Kidney (tissue), 13 donors: ENCODE measurements at regions not wholly inside any gene's neighbourhood (a gene's known extent, or its start where the extent isn't known, plus 50 kb on each side); places are given as distances from the start of the nearest gene placed in this dataset.

Source experiments
- DNase-seq, 5 donors: peaks; one replicate each; pipeline ENCODE4 v3.0.0-alpha.2; 2013 to 2020
- FAIRE-seq: peaks from 2 replicates; lab custom pipeline; 2012; peaks lifted over from hg19 to GRCh38; lab: Jason Lieb, UNC
- H3K27ac ChIP-seq, 2 donors: one replicate each; pipeline ENCODE4 v1.7.0; 2013; ENCODE audit warnings: low read depth in 2 of 2, low read length in 2 of 2, inconsistent platforms in 1 of 2
- H3K27me3 ChIP-seq: one replicate; pipeline ENCODE4 v1.7.1; 2013; ENCODE audit warnings: low read length, inconsistent platforms; ENCODE audit not compliant: control insufficient read depth, insufficient read depth
- H3K36me3 ChIP-seq, 3 donors: one replicate each; pipeline versions ENCODE4 v1.7.0 to v1.7.1; 2013; ENCODE audit warnings: low read length in 3 of 3, control low read depth in 1 of 3, inconsistent platforms in 1 of 3; ENCODE audit not compliant: insufficient read depth in 3 of 3, control insufficient read depth in 2 of 3
- H3K4me1 ChIP-seq, 3 donors: one replicate each; pipeline versions ENCODE4 v1.7.0 to v1.7.1; 2013; ENCODE audit warnings: low read length in 3 of 3, inconsistent platforms in 1 of 3, low read depth in 1 of 3; ENCODE audit not compliant: control insufficient read depth in 2 of 3, insufficient read depth in 2 of 3
- H3K4me3 ChIP-seq, 3 donors: one replicate each; pipeline versions ENCODE4 v1.7.0 to v1.8.1; 2013; ENCODE audit warnings: low read length in 3 of 3, control low read depth in 1 of 3, inconsistent platforms in 1 of 3
- H3K9ac ChIP-seq, 3 donors: one replicate each; pipeline versions ENCODE4 v1.7.0 to v1.7.1; 2013; ENCODE audit warnings: low read length in 3 of 3, control low read depth in 1 of 3, inconsistent platforms in 1 of 3
- H3K9me3 ChIP-seq, 3 donors: one replicate each; pipeline versions ENCODE4 v1.7.0 to v1.7.1; 2013; ENCODE audit warnings: low read length in 3 of 3, control low read depth in 1 of 3, inconsistent platforms in 1 of 3; ENCODE audit not compliant: control insufficient read depth in 2 of 3, insufficient read depth in 1 of 3
- intact Hi-C: fragments of 100-400 bp; cut with DNase I; formaldehyde crosslinking; loops from one replicate; pipeline ENCODE4 v1.11.1; 2022
- TF ChIP-seq, protein P1 (sequence below): IDR thresholded peaks from 3 replicates; pipeline ENCODE4 v1.5.1; 2012; ENCODE audit warnings: mild to moderate bottlenecking, moderate library complexity, borderline replicate concordance; ENCODE audit not compliant: insufficient read depth; ENCODE audit errors: extremely low read depth
- donor health status: control.
- donor health status: control.
- donor health status: control.
- donor health status: control.
- donor health status: control.
- donor health status: DM: yes; HTN: yes; CAD: no.
- donor health status: Normal renal cell carcinoma (clear cell type).

- H3K4me3 ChIP-seq = no peak overlapping the region
- no peaks in the 10 kb centered on the region for H3K36me3 ChIP-seq
- no peaks in the 10 kb centered on the region for H3K27me3 ChIP-seq
- DNase-seq (no peak), FAIRE-seq (no peak)
- H3K9ac ChIP-seq = no peak overlapping the region
- H3K4me1 ChIP-seq = no peaks in the 10 kb centered on the region
- H3K9me3 ChIP-seq = no peaks in the 10 kb centered on the region
- intact Hi-C loops = no loop called here
- H3K27ac ChIP-seq = no peak overlapping the region
- TF ChIP-seq, protein P1, sequence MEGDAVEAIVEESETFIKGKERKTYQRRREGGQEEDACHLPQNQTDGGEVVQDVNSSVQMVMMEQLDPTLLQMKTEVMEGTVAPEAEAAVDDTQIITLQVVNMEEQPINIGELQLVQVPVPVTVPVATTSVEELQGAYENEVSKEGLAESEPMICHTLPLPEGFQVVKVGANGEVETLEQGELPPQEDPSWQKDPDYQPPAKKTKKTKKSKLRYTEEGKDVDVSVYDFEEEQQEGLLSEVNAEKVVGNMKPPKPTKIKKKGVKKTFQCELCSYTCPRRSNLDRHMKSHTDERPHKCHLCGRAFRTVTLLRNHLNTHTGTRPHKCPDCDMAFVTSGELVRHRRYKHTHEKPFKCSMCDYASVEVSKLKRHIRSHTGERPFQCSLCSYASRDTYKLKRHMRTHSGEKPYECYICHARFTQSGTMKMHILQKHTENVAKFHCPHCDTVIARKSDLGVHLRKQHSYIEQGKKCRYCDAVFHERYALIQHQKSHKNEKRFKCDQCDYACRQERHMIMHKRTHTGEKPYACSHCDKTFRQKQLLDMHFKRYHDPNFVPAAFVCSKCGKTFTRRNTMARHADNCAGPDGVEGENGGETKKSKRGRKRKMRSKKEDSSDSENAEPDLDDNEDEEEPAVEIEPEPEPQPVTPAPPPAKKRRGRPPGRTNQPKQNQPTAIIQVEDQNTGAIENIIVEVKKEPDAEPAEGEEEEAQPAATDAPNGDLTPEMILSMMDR = no peak
Measured at GRCh38 chr3:176522436-176522835, 674.8 kb downstream of the TBL1XR1 start.

DNA sequence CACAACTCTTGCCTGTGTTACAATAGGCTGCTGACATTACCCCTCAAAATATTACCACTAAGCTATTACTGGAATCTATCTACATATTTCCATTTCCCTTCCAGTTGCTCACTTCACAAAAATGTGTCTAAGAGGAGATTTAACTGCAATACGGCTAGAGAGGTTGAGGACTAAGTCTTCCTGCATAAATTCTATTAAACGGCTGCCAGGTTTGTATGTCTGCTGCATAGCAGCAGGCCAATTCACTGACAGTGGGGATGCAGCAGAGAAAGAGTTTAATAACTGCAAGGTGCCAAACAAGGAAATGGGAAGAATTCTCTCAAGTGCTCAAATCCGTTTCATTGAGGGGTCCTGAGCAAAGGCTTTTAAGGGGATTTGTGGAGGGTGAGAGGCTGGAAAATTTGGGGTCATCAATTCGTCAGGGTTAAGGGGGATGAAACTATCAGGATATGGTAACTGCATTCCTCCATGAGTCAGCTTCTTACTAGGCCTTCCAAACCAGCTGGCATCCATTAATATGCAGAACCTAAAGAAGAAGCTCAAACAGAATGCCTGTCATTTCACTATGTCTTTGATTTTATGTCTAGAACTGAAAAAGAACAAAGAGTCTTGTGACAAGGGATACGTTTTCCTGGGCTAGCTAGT, 675.6 kb downstream of the TBL1XR1 start:
- FAIRE-seq = no peak
- Histone ChIP-seq H3K27ac (no peak overlapping the region), H3K4me3 (no peak overlapping the region), H3K36me3 (no peaks in the 10 kb centered on the region), H3K9me3 (no peaks in the 10 kb centered on the region), H3K27me3 (no peaks in the 10 kb centered on the region), H3K9ac (no peak overlapping the region), H3K4me1 (no peaks in the 10 kb centered on the region)
- no peak for DNase-seq
- TF ChIP-seq, protein P1 = no peak
- intact Hi-C loops = no loop called here

GRCh38 chr3:176514297-176514696, 683.0 kb downstream of the TBL1XR1 start:
- H3K36me3 ChIP-seq = no peaks in the 10 kb centered on the region
- H3K4me3 ChIP-seq = no peak overlapping the region

More at GRCh38 chr3:176514297-176514696, 683.0 kb downstream of the TBL1XR1 start:
- H3K9ac ChIP-seq = no peak overlapping the region
- TF ChIP-seq, protein P1 = peak; percentile 6
- H3K27me3 ChIP-seq = no peaks in the 10 kb centered on the region
- DNase-seq = no peak
- intact Hi-C loops = no loop called here
- H3K27ac ChIP-seq = no peak overlapping the region
- peaks cover 0 to 36% (median 8%) of the 10 kb centered on the region in 3 donors for H3K9me3 ChIP-seq
- FAIRE-seq = no peak
- H3K4me1 ChIP-seq = no peaks in the 10 kb centered on the region
